ENCODE measurements at regions not wholly inside any gene's neighbourhood (a gene's known extent, or its start where the extent isn't known, plus 50 kb on each side); places are given as distances from the start of the nearest gene placed in this dataset.

- TF ChIP-seq CTCF (IDR thresholded peaks at IDR 0.05): no peak
- Histone ChIP-seq H3K9me3 (no peaks in the 10 kb centered on the region), H3K36me3 (no peaks in the 10 kb centered on the region), H3K4me3 (ENCODE audit: low read depth in 1 of 2, low read length in 1 of 2) (no peak overlapping the region), H3K4me1 (ENCODE audit: control insufficient read depth in 1 of 2, insufficient read depth in 1 of 2, low read depth in 1 of 2, low read length in 1 of 2) (no peaks in the 10 kb centered on the region), H3K27ac (no peak overlapping the region), H3K27me3 (peaks cover 97% of the 10 kb centered on the region)
Observed at GRCh38 chr3:64444490-64445108, 219.3 kb upstream of the PRICKLE2 start.

GRCh38 chr3:64443546-64444381 is 218.5 kb upstream of the PRICKLE2 start:
- Histone ChIP-seq H3K4me3 (ENCODE audit: low read depth in 1 of 2, low read length in 1 of 2) (no peak overlapping the region), H3K9me3 (no peaks in the 10 kb centered on the region), H3K36me3 (no peaks in the 10 kb centered on the region), H3K27me3 (peaks cover 97% of the 10 kb centered on the region), H3K4me1 (ENCODE audit: control insufficient read depth in 1 of 2, insufficient read depth in 1 of 2, low read depth in 1 of 2, low read length in 1 of 2) (no peaks in the 10 kb centered on the region), H3K27ac (no peak overlapping the region)
- no peak for TF ChIP-seq CTCF (IDR thresholded peaks at IDR 0.05)

GRCh38 chr3:64441861-64442260 is 216.6 kb upstream of the PRICKLE2 start:
- H3K36me3 ChIP-seq: no peaks in the 10 kb centered on the region
- H3K4me3 ChIP-seq (ENCODE audit: low read depth in 1 of 2, low read length in 1 of 2): no peak overlapping the region
- no peaks in the 10 kb centered on the region for H3K4me1 ChIP-seq (ENCODE audit: control insufficient read depth in 1 of 2, insufficient read depth in 1 of 2, low read depth in 1 of 2, low read length in 1 of 2)
- peaks cover 95% of the 10 kb centered on the region for H3K27me3 ChIP-seq
- no peaks in the 10 kb centered on the region for H3K9me3 ChIP-seq
- no peak overlapping the region for H3K27ac ChIP-seq
- TF ChIP-seq CTCF (IDR thresholded peaks at IDR 0.05): no peak

- no peak overlapping the region for H3K4me3 ChIP-seq (ENCODE audit: low read depth in 1 of 2, low read length in 1 of 2)
- peaks cover 81% of the 10 kb centered on the region for H3K27me3 ChIP-seq
- TF ChIP-seq CTCF (IDR thresholded peaks at IDR 0.05): no peak
- no peaks in the 10 kb centered on the region for H3K36me3 ChIP-seq
- no peaks in the 10 kb centered on the region for H3K4me1 ChIP-seq (ENCODE audit: control insufficient read depth in 1 of 2, insufficient read depth in 1 of 2, low read depth in 1 of 2, low read length in 1 of 2)
- H3K9me3 ChIP-seq: no peaks in the 10 kb centered on the region
- no peak overlapping the region for H3K27ac ChIP-seq
Observed at GRCh38 chr3:64440498-64440897, 215.2 kb upstream of the PRICKLE2 start.

GRCh38 chr3:64438812-64439211 is 213.5 kb upstream of the PRICKLE2 start:
- no peak for TF ChIP-seq CTCF (IDR thresholded peaks at IDR 0.05)
- H3K4me1 ChIP-seq (ENCODE audit: control insufficient read depth in 1 of 2, insufficient read depth in 1 of 2, low read depth in 1 of 2, low read length in 1 of 2): no peaks in the 10 kb centered on the region
- H3K4me3 ChIP-seq (ENCODE audit: low read depth in 1 of 2, low read length in 1 of 2): no peak overlapping the region
- no peaks in the 10 kb centered on the region for H3K9me3 ChIP-seq
- peaks cover 64% of the 10 kb centered on the region for H3K27me3 ChIP-seq
- no peak overlapping the region for H3K27ac ChIP-seq
- no peaks in the 10 kb centered on the region for H3K36me3 ChIP-seq
